ENCODE measurements at regions not wholly inside any gene's neighbourhood (a gene's known extent, or its start where the extent isn't known, plus 50 kb on each side); places are given as distances from the start of the nearest gene placed in this dataset.
"Not testable (repeated sequence)": the region's sequence is repeated elsewhere in the genome, so short reads cannot be mapped to it uniquely, and the experiment has no call there.

- no peak for DNase-seq
Measured at GRCh38 chr20:40634891-40635290, 54.1 kb downstream of the MAFB start.

DNA sequence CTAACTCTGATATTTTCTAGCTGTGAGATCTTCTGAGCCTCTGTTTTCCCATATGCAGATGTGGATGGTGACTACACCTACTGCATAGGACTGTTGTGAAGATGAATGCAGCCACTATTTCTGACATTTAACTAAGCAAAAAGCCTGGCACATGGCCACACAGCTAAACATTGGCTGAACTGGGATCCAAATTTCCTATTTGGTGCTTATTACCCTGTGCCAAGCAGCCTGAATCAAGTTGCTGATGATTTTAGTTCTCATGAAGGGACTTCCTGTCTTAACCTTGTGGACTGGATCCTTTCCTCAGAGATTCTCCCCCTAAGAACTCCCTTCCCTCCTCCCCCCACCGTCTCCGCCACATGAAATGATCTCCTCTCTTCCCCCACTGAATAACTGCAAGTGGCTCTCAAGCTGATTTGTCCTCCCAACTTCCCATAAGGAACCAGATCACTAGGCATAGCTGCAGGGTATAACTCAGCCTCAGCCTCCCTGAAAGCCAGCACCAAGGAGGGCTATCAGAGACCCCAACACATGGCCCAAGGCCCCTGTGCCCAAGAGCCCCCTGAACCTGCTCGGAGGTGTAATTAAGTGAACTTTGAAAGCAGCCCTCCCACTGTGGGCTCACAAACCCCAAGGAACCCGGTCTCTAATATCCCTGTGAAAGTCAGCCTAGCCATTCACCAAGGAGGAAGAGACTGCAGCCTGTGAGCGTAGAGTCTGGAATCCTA, 55.7 kb downstream of the MAFB start:
- DNase-seq, result no peak

DNA sequence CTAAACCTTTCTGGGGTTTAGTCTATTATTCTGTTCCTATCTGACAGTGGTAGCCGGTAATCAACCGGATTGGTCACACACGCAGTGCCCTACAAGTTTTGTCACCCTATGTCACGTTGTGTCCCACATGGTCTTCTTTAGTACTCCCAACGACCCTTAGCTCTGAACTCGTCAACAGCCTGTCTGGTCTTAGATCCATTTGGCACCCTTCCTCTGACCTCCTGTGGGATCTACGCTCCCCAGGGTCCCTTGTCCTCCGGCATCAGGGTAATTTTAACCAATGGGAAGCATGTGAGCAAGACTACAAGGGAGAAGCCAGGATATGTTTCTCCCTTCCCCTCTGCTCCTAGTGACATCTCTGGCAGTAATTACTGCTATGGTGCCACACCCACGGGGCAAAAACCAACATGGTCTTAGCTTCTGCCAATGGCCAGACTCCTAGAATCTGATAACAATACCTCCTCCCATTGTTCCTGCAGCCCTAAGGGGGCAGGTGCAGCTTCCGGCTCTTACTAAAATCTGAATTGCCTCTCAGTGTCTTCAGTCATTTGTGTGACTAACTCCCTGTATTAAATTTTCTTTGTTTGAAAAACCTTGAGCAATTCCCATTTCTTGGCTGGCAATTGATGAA, 56.6 kb downstream of the MAFB start:
- DNase-seq, result no peak

DNA sequence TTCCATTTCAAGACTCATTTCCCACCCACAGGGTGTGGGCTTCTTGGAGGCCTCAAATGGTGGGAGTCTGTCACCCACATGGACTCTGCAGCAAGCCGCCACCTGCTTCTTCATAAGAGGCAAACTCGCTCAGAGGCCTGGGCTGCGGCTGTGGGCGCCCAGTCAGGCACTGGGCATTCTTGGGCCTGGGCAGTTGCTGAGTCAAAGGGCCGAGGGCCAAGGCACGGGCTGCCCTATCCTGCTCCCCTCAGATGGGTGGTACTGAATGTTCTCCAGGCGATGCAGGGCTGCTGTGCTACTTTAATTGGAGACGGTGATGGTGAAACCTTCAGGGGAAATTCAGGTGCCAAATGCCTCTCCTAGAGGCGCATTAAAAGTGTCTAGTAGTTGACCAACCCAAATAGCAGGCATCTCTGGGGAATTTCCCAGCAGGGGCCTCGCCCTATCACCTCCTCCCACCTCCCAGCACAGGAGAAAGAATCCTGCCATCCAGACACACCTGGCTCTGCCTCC, 57.9 kb downstream of the MAFB start:
- no peak for DNase-seq

GRCh38 chr20:40630713-40631112, 58.3 kb downstream of the MAFB start:
- no peak for DNase-seq

DNA sequence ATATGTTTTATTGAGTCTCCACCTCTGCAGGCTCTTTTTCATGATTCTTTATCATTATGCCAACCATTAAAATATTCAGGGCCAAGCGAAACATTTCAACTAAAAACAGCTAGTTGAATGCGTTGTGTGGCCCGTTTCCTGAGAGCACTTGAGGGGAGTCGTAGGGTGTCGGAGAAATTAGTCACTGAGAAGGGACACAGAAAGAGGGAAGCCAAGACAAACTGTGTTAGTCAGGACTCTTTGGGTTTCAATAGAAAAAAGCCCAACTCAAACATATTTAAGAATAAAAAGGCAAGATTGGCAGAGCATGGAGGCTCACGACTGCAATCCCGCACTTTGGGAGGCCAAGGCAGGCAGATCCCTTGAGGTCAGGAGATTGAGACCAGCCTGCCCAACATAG, 58.9 kb downstream of the MAFB start:
- DNase-seq, result no peak

DNA sequence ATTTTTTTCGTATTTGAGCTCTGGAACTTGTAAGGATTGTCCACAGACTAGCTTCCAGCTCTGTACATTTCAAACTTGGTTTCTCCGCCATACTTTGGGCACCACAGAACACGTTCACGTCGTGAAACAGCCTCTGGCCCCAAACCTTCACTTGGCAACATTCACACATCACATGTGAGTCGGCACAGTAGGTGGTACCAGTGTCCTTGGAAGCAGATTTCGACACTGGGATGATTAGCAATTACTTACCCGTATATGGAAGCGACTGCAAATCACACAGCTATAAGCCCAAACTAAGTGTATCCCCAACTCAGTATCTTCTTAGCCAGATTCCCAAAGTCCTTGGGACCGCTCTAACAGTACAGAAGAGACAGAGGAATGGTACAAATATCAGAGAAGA, 60.2 kb downstream of the MAFB start:
- DNase-seq, result no peak

- not testable (repeated sequence) for DNase-seq
Measured at GRCh38 chr20:40619053-40619452, 70.0 kb downstream of the MAFB start.

DNA sequence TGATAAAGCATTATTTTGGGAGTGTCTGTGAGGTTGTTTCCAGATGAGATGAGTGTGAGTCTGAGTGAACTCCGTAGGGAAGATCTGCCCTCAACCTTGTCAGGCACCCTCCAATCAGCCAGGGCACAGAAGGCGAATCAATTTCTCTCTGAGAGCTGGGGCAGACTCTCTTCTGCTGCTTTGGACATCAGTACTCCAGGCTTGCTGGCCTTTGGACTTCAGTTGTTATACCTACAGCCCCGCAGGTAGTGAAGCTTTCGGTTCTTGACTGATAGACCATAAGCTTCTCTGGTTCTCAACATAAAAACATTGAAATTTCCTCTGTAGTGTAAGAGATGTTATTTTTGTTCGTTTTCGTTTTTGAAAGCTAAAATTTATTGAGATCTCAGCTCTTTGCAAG, 71.4 kb downstream of the MAFB start:
- no peak for DNase-seq

GRCh38 chr20:40612837-40613236, 76.2 kb downstream of the MAFB start:
- no peak for DNase-seq

DNA sequence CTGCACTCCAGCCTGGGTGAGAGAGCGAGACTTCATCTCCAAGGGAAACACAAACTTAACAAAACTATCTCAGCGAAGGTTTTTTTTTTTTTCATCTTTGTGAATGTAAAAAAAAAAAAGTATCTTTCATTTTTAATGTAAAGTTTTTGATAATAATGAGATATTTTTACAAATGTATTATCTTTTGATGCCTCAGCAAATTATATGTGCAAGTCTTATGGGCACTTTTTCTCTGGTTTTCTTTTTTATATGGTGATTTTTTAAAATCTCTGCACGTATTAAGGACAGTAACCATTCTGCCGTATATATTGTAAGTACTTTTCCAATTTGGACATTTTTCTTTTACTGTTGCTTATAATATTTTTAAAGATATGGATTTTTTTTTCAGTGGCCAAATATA, 76.8 kb downstream of the MAFB start:
- no peak for DNase-seq

GRCh38 chr20:40610730-40611129, 78.3 kb downstream of the MAFB start:
- no peak for DNase-seq

GRCh38 chr20:40607927-40608326, 81.1 kb downstream of the MAFB start:
- no peak for DNase-seq

GRCh38 chr20:40606660-40607059, 82.4 kb downstream of the MAFB start:
- no peak for DNase-seq

- DNase-seq, result no peak
Measured at GRCh38 chr20:40606237-40606636, 82.8 kb downstream of the MAFB start.

GRCh38 chr20:40604416-40604815, 84.6 kb downstream of the MAFB start:
- DNase-seq, result no peak

DNA sequence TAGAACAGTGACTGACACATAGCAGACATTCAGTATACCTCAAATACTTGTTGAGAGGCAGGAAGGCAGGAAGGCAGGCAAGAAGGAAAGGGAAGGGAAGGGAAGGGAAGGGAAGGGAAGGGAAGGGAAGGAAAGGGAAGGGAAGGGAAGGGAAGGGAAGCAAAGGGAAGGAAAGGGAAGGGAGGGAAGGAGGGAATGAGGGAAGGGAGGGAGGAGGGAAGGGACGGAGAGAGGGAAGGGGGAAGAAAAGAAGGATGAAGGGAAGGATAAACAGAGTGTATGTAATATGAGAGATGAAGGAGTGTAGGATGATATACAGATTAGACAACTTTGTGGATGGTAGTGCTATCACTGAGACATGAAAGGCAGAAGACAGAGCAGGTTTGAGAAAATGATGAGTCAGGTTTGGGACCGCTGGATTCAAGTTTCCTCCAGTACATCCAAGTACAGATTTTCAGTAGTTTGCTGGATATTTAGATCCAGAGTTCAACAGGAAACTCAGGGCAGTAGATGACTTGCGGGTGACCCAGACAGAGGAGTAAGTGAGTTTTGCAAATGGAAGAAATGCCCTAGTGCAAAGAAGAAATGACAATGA, 85.9 kb downstream of the MAFB start:
- no peak for DNase-seq

GRCh38 chr20:40602381-40602780, 86.7 kb downstream of the MAFB start:
- DNase-seq, result no peak

DNA sequence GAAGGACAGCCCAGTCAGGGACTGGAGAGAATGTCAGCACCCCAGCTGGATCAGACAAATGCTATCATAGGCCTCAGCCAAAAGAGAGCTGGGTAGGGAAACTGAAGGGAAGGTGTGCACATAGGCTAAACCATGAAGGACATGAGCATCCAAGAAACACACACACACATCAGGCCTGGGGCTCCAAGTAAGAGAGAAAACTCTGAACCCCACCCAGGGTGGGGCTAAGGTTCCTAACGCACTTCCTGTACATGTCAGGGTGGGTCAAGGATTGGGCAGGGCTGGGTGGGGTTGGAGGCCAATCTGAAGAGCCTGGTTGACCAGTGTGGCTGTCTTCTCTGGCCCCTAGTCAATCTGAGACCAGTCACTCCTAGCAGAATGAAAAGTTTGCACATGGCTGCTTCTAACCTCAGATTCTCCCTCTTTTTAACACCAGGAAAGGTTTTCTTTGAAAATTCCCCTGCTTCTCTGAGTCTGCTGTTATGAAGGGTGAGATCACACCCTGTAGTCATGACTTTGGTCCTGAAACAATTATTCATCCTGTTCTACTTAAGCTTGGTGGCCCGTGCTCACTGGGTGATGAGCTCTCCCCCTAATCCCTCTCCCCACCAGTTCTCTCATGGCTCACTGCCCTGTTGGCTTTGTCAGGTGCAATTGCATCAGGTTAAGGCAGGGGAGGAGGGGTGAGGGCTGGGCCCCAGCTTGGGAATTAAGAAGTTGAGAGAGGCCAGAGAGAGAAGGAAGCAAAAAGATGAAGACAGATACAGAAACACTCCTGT, 88.4 kb downstream of the MAFB start:
- no peak for DNase-seq

- DNase-seq, result no peak
Measured at GRCh38 chr20:40599987-40600386, 89.0 kb downstream of the MAFB start.

DNA sequence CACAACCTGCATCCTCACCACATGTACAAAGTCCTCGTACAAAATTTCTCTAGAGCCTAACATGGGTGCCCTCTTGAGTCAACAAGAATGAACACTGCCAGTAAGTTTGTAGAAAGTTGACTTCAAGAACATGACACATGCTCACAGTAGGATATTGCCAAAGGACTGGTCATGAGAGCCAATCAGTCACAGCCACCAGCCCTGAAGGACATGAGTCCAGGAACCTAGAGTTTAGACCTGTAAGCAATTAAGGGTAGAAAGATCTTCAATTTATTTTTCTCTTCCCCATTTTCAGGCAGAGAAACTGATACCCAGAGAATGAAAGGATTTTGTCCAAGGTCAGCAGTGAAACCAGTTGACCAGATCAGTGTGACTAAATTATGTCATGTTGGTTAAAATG, 96.1 kb downstream of the MAFB start:
- DNase-seq, result no peak

- DNase-seq, result no peak
Measured at GRCh38 chr20:40591536-40591935, 97.5 kb downstream of the MAFB start.

DNA sequence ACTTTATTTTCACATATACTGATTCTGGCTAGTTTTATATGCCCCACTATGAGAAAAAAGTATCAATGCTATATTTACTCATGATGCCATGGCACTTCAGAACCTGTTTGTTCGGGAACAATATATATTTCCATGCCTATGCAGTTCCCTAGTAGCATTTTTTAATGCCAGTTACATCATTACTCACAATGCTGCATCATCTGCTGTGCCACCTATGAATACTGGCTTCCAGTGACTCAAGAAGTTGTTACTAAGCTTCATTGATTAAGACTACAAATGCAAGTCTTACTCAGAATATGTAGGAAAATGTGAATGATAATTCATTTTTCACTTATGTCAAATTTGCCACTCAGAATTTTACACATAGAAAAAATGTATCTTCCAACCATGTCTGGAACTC, 97.9 kb downstream of the MAFB start:
- no peak for DNase-seq

DNA sequence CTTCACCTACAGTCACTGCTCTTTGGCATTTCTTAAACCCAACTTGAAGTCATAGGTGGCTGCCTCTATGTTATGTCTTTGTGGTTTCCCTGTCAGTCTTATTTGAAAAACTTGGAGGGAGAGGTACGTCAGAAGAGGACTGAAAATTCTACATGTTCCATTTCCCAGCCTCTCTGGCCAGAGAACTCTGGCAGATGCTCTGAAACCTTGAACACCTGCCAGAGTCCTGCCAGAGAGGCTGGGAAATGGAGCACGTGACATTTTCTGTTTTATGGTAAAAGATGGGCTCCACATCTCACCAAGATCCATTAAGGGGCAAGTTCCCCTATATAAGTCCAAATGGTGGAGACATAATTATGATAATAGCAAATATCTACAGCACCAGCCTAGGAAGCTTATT, 99.5 kb downstream of the MAFB start:
- DNase-seq, result no peak

Data from femur (tissue), 1 donor.